ENCODE measurements at regions not wholly inside any gene's neighbourhood (a gene's known extent, or its start where the extent isn't known, plus 50 kb on each side); places are given as distances from the start of the nearest gene placed in this dataset.
"Not testable (repeated sequence)": the region's sequence is repeated elsewhere in the genome, so short reads cannot be mapped to it uniquely, and the experiment has no call there.

GRCh38 chr12:91744597-91744996, 401.0 kb downstream of the BTG1 start:
- Mint-ChIP-seq H3K4me3 (no peak overlapping the region), H3K27me3 (ENCODE audit: insufficient read depth) (no peaks in the 10 kb centered on the region), H3K36me3 (ENCODE audit: low read depth) (no peaks in the 10 kb centered on the region), H3K9me3 (no peaks in the 10 kb centered on the region), H3K27ac (no peak overlapping the region), H3K4me1 (ENCODE audit: low read depth) (no peaks in the 10 kb centered on the region)
- DNase-seq, result no peak
- TF ChIP-seq CTCF (IDR thresholded peaks at IDR 0.05), result no peak

GRCh38 chr12:91743704-91744321, 401.8 kb downstream of the BTG1 start:
- DNase-seq, result no peak
- no peak overlapping the region for H3K4me3 Mint-ChIP-seq
- H3K27ac Mint-ChIP-seq, result no peak overlapping the region
- H3K9me3 Mint-ChIP-seq, result no peaks in the 10 kb centered on the region
- no peaks in the 10 kb centered on the region for H3K27me3 Mint-ChIP-seq (ENCODE audit: insufficient read depth)
- no peaks in the 10 kb centered on the region for H3K36me3 Mint-ChIP-seq (ENCODE audit: low read depth)
- no peak for TF ChIP-seq CTCF (IDR thresholded peaks at IDR 0.05)
- H3K4me1 Mint-ChIP-seq (ENCODE audit: low read depth), result no peaks in the 10 kb centered on the region

GRCh38 chr12:91743280-91743679, 402.4 kb downstream of the BTG1 start:
- Mint-ChIP-seq H3K4me1 (ENCODE audit: low read depth) (no peaks in the 10 kb centered on the region), H3K9me3 (no peaks in the 10 kb centered on the region), H3K4me3 (no peak overlapping the region), H3K36me3 (ENCODE audit: low read depth) (no peaks in the 10 kb centered on the region), H3K27me3 (ENCODE audit: insufficient read depth) (no peaks in the 10 kb centered on the region), H3K27ac (no peak overlapping the region)
- DNase-seq, result no peak
- no peak for TF ChIP-seq CTCF (IDR thresholded peaks at IDR 0.05)

- TF ChIP-seq CTCF (IDR thresholded peaks at IDR 0.05), result no peak
- H3K9me3 Mint-ChIP-seq, result no peaks in the 10 kb centered on the region
These were observed 403.7 kb downstream of the BTG1 start for GRCh38 chr12:91741932-91742331.

GRCh38 chr12:91733846-91734245, 411.8 kb downstream of the BTG1 start:
- not testable (repeated sequence) for H3K27ac Mint-ChIP-seq; DNase-seq; H3K9me3 Mint-ChIP-seq; H3K27me3 Mint-ChIP-seq (ENCODE audit: insufficient read depth); H3K36me3 Mint-ChIP-seq (ENCODE audit: low read depth); H3K4me1 Mint-ChIP-seq (ENCODE audit: low read depth); H3K4me3 Mint-ChIP-seq

More at GRCh38 chr12:91741932-91742331, 403.7 kb downstream of the BTG1 start:
- H3K4me1 Mint-ChIP-seq (ENCODE audit: low read depth), result no peaks in the 10 kb centered on the region
- DNase-seq, result no peak
- no peaks in the 10 kb centered on the region for H3K36me3 Mint-ChIP-seq (ENCODE audit: low read depth)
- no peak overlapping the region for H3K4me3 Mint-ChIP-seq
- H3K27ac Mint-ChIP-seq, result no peak overlapping the region
- H3K27me3 Mint-ChIP-seq (ENCODE audit: insufficient read depth), result no peaks in the 10 kb centered on the region

GRCh38 chr12:91732086-91732485, 413.6 kb downstream of the BTG1 start:
- Mint-ChIP-seq H3K27me3 (ENCODE audit: insufficient read depth) (no peaks in the 10 kb centered on the region; the same call in none of the 2 replicates), H3K36me3 (ENCODE audit: low read depth) (no peaks in the 10 kb centered on the region), H3K9me3 (peaks cover 8% of the 10 kb centered on the region; the same call in 1 of the 2 replicates), H3K27ac (no peak overlapping the region), H3K4me1 (ENCODE audit: low read depth) (peaks cover 5% of the 10 kb centered on the region; the same call in 1 of the 2 replicates), H3K4me3 (no peak overlapping the region)
- no peak for DNase-seq
- no peak for TF ChIP-seq CTCF (IDR thresholded peaks at IDR 0.05)

Data from HFFc6 (cell line).